GM12872 (cell line): ENCODE measurements at regions not wholly inside any gene's neighbourhood (a gene's known extent, or its start where the extent isn't known, plus 50 kb on each side); places are given as distances from the start of the nearest gene placed in this dataset.

Experiments used
- TF ChIP-seq, protein P1 (sequence below): IDR thresholded peaks from 3 replicates; pipeline ENCODE4 v1.5.1; 2011; ENCODE audit warnings: low read depth, mild to moderate bottlenecking, low read length, moderate library complexity; ENCODE audit not compliant: insufficient read depth

DNA sequence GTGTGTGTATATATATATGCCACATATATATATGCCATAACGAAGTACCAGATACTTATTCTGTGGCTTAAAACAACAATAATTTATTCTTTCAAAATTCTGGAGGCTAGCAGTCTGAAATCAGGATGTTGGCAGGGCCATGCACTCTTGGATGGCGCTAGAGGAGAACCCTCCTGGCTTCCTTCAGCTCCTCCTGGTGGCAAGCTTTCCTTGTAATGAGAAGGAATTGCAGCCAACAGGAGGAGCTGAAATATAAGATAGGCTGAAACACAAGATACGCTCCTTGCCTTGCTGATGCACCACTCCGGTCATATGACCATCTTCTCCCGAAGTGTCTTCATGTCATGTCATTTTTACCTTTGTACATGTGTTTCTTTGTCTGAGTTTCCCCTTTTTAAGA lies 368.1 kb upstream of the CTNND2 start:
- TF ChIP-seq, protein P1, sequence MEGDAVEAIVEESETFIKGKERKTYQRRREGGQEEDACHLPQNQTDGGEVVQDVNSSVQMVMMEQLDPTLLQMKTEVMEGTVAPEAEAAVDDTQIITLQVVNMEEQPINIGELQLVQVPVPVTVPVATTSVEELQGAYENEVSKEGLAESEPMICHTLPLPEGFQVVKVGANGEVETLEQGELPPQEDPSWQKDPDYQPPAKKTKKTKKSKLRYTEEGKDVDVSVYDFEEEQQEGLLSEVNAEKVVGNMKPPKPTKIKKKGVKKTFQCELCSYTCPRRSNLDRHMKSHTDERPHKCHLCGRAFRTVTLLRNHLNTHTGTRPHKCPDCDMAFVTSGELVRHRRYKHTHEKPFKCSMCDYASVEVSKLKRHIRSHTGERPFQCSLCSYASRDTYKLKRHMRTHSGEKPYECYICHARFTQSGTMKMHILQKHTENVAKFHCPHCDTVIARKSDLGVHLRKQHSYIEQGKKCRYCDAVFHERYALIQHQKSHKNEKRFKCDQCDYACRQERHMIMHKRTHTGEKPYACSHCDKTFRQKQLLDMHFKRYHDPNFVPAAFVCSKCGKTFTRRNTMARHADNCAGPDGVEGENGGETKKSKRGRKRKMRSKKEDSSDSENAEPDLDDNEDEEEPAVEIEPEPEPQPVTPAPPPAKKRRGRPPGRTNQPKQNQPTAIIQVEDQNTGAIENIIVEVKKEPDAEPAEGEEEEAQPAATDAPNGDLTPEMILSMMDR = no peak

DNA sequence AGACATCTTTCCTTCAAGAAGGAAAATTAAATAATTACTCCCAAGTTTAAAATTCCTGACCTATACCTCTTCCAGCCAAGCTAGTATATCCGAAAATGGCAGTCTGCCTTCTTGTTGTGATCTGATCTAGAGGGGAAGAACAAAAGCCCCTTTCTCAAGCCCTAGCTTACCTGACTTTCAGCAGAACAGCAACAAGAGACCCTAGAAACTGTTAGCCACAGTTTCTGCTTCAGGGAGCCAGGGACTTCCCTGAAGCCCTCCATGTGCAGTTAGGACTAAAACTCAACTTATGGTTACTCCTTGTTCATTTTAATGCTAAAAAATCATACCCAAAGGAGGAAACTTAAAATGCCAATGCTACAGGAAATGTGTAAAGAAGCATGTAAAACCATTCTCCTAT lies 366.7 kb upstream of the CTNND2 start:
- TF ChIP-seq, protein P1 = no peak

DNA sequence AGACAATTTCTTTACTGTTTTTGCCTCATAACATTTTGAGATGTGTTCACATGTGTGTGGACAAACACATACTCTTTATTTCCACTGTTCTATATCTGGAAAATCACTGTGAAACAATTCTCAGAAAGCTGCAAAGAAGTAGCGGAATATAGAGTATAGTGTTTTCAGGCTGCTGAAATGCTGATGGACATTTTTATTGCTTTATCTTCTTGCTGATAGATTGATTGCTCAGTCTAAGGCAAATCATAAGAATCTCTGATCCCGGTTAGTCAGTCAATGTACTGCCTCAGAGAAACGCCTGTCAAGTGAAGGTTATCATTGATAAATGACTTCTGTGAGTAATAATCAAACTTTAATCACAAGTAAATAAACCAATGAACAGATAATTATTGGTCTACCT lies 364.9 kb upstream of the CTNND2 start:
- TF ChIP-seq, protein P1 = no peak

DNA sequence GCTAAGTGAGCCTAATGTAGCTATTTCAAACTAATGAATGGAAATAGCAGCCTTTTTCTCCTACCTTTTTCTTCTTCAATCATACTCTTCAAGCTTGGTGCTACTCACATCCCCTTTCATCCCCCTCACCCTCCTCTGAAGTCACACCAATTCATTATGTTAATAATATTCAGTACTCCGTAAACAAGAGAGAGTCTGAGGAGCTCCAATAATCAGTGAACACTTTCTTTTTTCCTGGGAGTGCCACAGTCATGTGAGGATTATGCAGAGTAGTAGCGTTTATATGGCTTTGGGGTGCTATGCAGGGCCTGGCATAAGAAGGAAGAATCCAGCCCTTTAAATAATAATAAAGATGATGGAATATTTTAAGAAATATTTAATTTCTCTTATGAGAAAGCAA lies 354.3 kb upstream of the CTNND2 start:
- TF ChIP-seq, protein P1 = no peak

DNA sequence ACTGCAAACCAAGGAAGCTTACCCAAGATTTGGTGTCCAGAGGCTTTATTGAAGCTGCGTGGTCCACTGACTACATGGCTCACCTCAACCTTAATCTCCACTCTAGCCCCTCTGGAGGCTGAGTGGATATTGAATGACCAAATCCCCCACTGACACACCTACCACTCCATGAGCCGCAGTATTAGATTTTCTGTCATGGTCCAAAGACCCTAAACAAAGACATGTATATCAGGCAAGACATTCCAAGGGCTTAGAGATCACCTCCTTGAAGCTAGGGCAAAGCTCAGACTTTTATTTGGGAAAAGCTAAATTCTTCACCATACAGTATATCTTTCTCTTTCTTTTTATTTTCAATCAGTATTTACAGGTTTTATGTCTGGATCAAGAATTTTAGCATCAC lies 346.2 kb upstream of the CTNND2 start:
- TF ChIP-seq, protein P1 = no peak

DNA sequence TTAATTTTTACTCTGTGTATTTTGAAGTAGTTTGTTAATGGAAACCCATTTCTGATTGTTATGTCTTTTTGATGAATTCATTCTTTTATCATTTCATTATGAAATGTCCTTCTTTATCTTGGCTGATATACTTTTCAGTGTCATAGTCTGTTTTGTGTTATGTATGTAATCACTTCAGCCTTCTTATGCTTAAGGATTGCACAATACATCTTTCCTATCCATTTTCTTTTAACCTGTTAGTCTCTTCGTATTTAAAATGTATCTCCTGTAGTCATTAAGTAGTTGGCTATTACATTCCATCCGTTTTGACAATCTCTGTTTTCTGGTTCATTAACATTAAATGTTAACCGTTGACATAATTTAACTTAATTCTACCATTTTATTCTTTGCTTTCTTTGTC lies 344.6 kb upstream of the CTNND2 start:
- TF ChIP-seq, protein P1 = no peak

DNA sequence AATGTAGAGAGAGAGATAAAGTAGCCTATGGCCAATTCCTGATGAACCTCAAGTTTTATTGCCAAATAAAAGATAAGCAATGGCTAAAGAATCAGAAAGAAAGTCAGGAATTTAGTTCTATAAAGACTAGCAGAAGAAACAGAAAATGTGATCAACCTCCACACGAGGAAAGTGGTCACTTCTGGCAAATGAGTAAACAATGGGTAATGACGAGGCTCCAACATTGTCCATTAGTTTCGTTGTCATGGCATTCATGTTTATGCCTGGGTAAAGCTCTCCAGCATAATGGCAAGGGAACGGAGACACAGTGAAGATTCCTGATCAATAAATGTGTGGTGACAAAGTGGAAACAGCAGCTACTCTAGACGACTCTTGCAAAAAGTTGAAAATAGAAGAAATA lies 341.8 kb upstream of the CTNND2 start:
- TF ChIP-seq, protein P1 = no peak

DNA sequence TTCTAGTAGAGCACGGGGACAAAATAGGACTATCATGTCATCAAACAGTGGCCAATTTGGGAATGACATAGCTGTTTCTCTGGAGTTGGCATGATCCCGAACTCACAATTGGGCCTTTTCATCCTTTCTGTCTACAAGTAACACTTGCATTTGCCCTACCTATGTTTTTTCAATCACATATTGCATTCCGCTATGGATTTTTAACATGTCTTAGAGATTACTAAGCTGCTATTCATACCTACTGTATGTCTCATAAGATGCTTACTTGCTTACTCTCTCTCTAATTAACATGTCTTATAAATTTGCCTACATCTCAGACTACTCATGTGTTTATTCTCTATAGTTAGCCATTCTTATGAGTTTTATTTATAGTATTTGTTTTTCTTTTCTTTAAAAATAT lies 341.2 kb upstream of the CTNND2 start:
- TF ChIP-seq, protein P1 = no peak
